ENCODE measurements at regions not wholly inside any gene's neighbourhood (a gene's known extent, or its start where the extent isn't known, plus 50 kb on each side); places are given as distances from the start of the nearest gene placed in this dataset.

GRCh38 chr7:41559426-41559825 lies 143.5 kb downstream of the INHBA start:
- no peak for TF ChIP-seq POLR2A (IDR thresholded peaks at IDR 0.05)
- no peak for TF ChIP-seq CTCF (IDR thresholded peaks at IDR 0.05)

All from right lobe of liver (tissue), 4 donors.